ENCODE measurements at regions not wholly inside any gene's neighbourhood (a gene's known extent, or its start where the extent isn't known, plus 50 kb on each side); places are given as distances from the start of the nearest gene placed in this dataset.

- no peak for DNase-seq (ENCODE audit: low read depth)
- TF ChIP-seq CTCF (IDR thresholded peaks at IDR 0.05; ENCODE audit: low read length, missing control alignments): no peak
- H3K4me3 ChIP-seq (replicated peaks; ENCODE audit: low read depth, low read length): no peak overlapping the region
These were observed 69.7 kb upstream of the ARNT2 start for GRCh38 chr15:80334521-80334920.

- H3K4me3 ChIP-seq (replicated peaks; ENCODE audit: low read depth, low read length): no peak overlapping the region
- DNase-seq (ENCODE audit: low read depth): no peak
- TF ChIP-seq CTCF (IDR thresholded peaks at IDR 0.05; ENCODE audit: low read length, missing control alignments): no peak
These were observed 64.6 kb upstream of the ARNT2 start for GRCh38 chr15:80339601-80340000.

GRCh38 chr15:80342148-80342547 lies 62.0 kb upstream of the ARNT2 start:
- DNase-seq (ENCODE audit: low read depth): no peak
- no peak overlapping the region for H3K4me3 ChIP-seq (replicated peaks; ENCODE audit: low read depth, low read length)
- TF ChIP-seq CTCF (IDR thresholded peaks at IDR 0.05; ENCODE audit: low read length, missing control alignments): no peak

GRCh38 chr15:80343554-80343992 lies 60.6 kb upstream of the ARNT2 start:
- H3K4me3 ChIP-seq (replicated peaks; ENCODE audit: low read depth, low read length): no peak overlapping the region
- no peak for TF ChIP-seq CTCF (IDR thresholded peaks at IDR 0.05; ENCODE audit: low read length, missing control alignments)
- DNase-seq (ENCODE audit: low read depth): peak; percentile 89

GRCh38 chr15:80350941-80351610 lies 53.1 kb upstream of the ARNT2 start:
- no peak overlapping the region for H3K4me3 ChIP-seq (replicated peaks; ENCODE audit: low read depth, low read length)
- TF ChIP-seq CTCF (IDR thresholded peaks at IDR 0.05; ENCODE audit: low read length, missing control alignments): no peak
- DNase-seq (ENCODE audit: low read depth): no peak

Data from fibroblast of pulmonary artery (primary cell).